Rectal smooth muscle tissue (tissue), 1 donor: ENCODE measurements at regions not wholly inside any gene's neighbourhood (a gene's known extent, or its start where the extent isn't known, plus 50 kb on each side); places are given as distances from the start of the nearest gene placed in this dataset.

Experiments
- H3K27ac ChIP-seq: one replicate; pipeline ENCODE4 v1.7.0; 2013; ENCODE audit warnings: low read depth, low read length, inconsistent platforms
- H3K27me3 ChIP-seq: one replicate; pipeline ENCODE4 v1.7.0; 2013; ENCODE audit warnings: low read length; ENCODE audit not compliant: control insufficient read depth, insufficient read depth
- H3K36me3 ChIP-seq: one replicate; pipeline ENCODE4 v1.7.0; 2013; ENCODE audit warnings: low read length; ENCODE audit not compliant: control insufficient read depth, insufficient read depth
- H3K4me1 ChIP-seq: one replicate; pipeline ENCODE4 v1.7.0; 2013; ENCODE audit warnings: low read length; ENCODE audit not compliant: control insufficient read depth, insufficient read depth
- H3K4me3 ChIP-seq: one replicate; pipeline ENCODE4 v1.7.0; 2013; ENCODE audit warnings: low read length
- H3K9ac ChIP-seq: one replicate; pipeline ENCODE4 v1.7.0; 2013; ENCODE audit warnings: low read length

GRCh38 chr10:111131168-111131799 is 54.5 kb downstream of the ADRA2A start:
- Histone ChIP-seq H3K27me3 (no peaks in the 10 kb centered on the region), H3K27ac (no peak overlapping the region), H3K4me3 (no peak overlapping the region), H3K36me3 (no peaks in the 10 kb centered on the region), H3K4me1 (no peaks in the 10 kb centered on the region), H3K9ac (no peak overlapping the region)

GRCh38 chr10:111137007-111137406 is 60.2 kb downstream of the ADRA2A start:
- no peaks in the 10 kb centered on the region for H3K27me3 ChIP-seq
- no peaks in the 10 kb centered on the region for H3K36me3 ChIP-seq
- H3K27ac ChIP-seq = no peak overlapping the region

GRCh38 chr10:111137587-111137986 is 60.8 kb downstream of the ADRA2A start:
- no peak overlapping the region for H3K27ac ChIP-seq
- H3K4me3 ChIP-seq = no peak overlapping the region
- no peaks in the 10 kb centered on the region for H3K4me1 ChIP-seq
- H3K27me3 ChIP-seq = no peaks in the 10 kb centered on the region
- H3K9ac ChIP-seq = no peak overlapping the region
- H3K36me3 ChIP-seq = no peaks in the 10 kb centered on the region

More at GRCh38 chr10:111137007-111137406, 60.2 kb downstream of the ADRA2A start:
- Histone ChIP-seq H3K9ac (no peak overlapping the region), H3K4me1 (no peaks in the 10 kb centered on the region), H3K4me3 (no peak overlapping the region)

- no peak overlapping the region for H3K9ac ChIP-seq
- no peaks in the 10 kb centered on the region for H3K4me1 ChIP-seq
- H3K36me3 ChIP-seq = no peaks in the 10 kb centered on the region
- H3K27ac ChIP-seq = no peak overlapping the region
- no peaks in the 10 kb centered on the region for H3K27me3 ChIP-seq
- no peak overlapping the region for H3K4me3 ChIP-seq
Measured at GRCh38 chr10:111138544-111138943, 61.7 kb downstream of the ADRA2A start.

- no peaks in the 10 kb centered on the region for H3K27me3 ChIP-seq
- no peaks in the 10 kb centered on the region for H3K4me1 ChIP-seq
- no peak overlapping the region for H3K27ac ChIP-seq
- no peak overlapping the region for H3K4me3 ChIP-seq
- H3K36me3 ChIP-seq = no peaks in the 10 kb centered on the region
- H3K9ac ChIP-seq = no peak overlapping the region
Measured at GRCh38 chr10:111139567-111139966, 62.7 kb downstream of the ADRA2A start.

GRCh38 chr10:111142092-111142768 is 65.4 kb downstream of the ADRA2A start:
- no peak overlapping the region for H3K27ac ChIP-seq
- H3K27me3 ChIP-seq = no peaks in the 10 kb centered on the region
- no peak overlapping the region for H3K9ac ChIP-seq
- no peak overlapping the region for H3K4me3 ChIP-seq
- H3K36me3 ChIP-seq = no peaks in the 10 kb centered on the region
- no peaks in the 10 kb centered on the region for H3K4me1 ChIP-seq

- H3K27me3 ChIP-seq = no peaks in the 10 kb centered on the region
- no peak overlapping the region for H3K27ac ChIP-seq
- H3K4me1 ChIP-seq = no peaks in the 10 kb centered on the region
- H3K36me3 ChIP-seq = no peaks in the 10 kb centered on the region
- no peak overlapping the region for H3K9ac ChIP-seq
- no peak overlapping the region for H3K4me3 ChIP-seq
Measured at GRCh38 chr10:111146025-111146640, 69.3 kb downstream of the ADRA2A start.

GRCh38 chr10:111148025-111148424 is 71.2 kb downstream of the ADRA2A start:
- no peaks in the 10 kb centered on the region for H3K27me3 ChIP-seq
- no peak overlapping the region for H3K4me3 ChIP-seq
- no peak overlapping the region for H3K9ac ChIP-seq
- no peak overlapping the region for H3K27ac ChIP-seq
- no peaks in the 10 kb centered on the region for H3K4me1 ChIP-seq
- H3K36me3 ChIP-seq = no peaks in the 10 kb centered on the region

GRCh38 chr10:111148440-111148839 is 71.6 kb downstream of the ADRA2A start:
- Histone ChIP-seq H3K4me3 (no peak overlapping the region), H3K36me3 (no peaks in the 10 kb centered on the region), H3K4me1 (no peaks in the 10 kb centered on the region), H3K9ac (no peak overlapping the region), H3K27ac (no peak overlapping the region), H3K27me3 (no peaks in the 10 kb centered on the region)

- Histone ChIP-seq H3K27me3 (no peaks in the 10 kb centered on the region), H3K4me3 (no peak overlapping the region)
Measured at GRCh38 chr10:111150691-111151090, 73.9 kb downstream of the ADRA2A start.

GRCh38 chr10:111151595-111152307 is 74.9 kb downstream of the ADRA2A start:
- Histone ChIP-seq H3K27me3 (no peaks in the 10 kb centered on the region), H3K4me3 (no peak overlapping the region), H3K9ac (no peak overlapping the region), H3K36me3 (no peaks in the 10 kb centered on the region), H3K27ac (no peak overlapping the region), H3K4me1 (no peaks in the 10 kb centered on the region)

More at GRCh38 chr10:111150691-111151090, 73.9 kb downstream of the ADRA2A start:
- H3K4me1 ChIP-seq = no peaks in the 10 kb centered on the region
- H3K27ac ChIP-seq = no peak overlapping the region
- H3K9ac ChIP-seq = no peak overlapping the region
- H3K36me3 ChIP-seq = no peaks in the 10 kb centered on the region

GRCh38 chr10:111156754-111157153 is 79.9 kb downstream of the ADRA2A start:
- Histone ChIP-seq H3K27me3 (no peaks in the 10 kb centered on the region), H3K36me3 (no peaks in the 10 kb centered on the region), H3K27ac (no peak overlapping the region), H3K9ac (no peak overlapping the region), H3K4me3 (no peak overlapping the region), H3K4me1 (no peaks in the 10 kb centered on the region)
